ENCODE measurements at regions not wholly inside any gene's neighbourhood (a gene's known extent, or its start where the extent isn't known, plus 50 kb on each side); places are given as distances from the start of the nearest gene placed in this dataset.

- CTCF ChIA-PET (ENCODE audit: low intra/inter-chr PET ratio, low total read pairs): no interaction called here
- Histone ChIP-seq H3K9ac (ENCODE audit: insufficient read depth, low read depth, low read length) (no peak overlapping the region), H4K20me1 (ENCODE audit: insufficient read depth, low read length) (no peaks in the 10 kb centered on the region; the same call in 1 of the 2 replicates), H3K4me1 (ENCODE audit: insufficient read depth, low read length) (peaks cover 97% of the 10 kb centered on the region), H3K79me2 (ENCODE audit: insufficient read depth, low read length) (peaks cover 92% of the 10 kb centered on the region), H3K27ac (ENCODE audit: extremely low read length, insufficient read depth, low read length) (no peak overlapping the region), H2AFZ (ENCODE audit: low read length) (no peak overlapping the region), H3K9me3 (ENCODE audit: low read length) (no peaks in the 10 kb centered on the region), H3K4me2 (ENCODE audit: low read depth, low read length) (peak overlapping the region; percentile 79; the same call in 1 of the 2 replicates), H3K4me3 (replicated peaks in 1 of 3; ENCODE audit: insufficient read depth in 1 of 3, low read depth in 2 of 3, low read length in 3 of 3) (no peak overlapping the region), H3K27me3 (ENCODE audit: control insufficient read depth in 1 of 2, insufficient read depth in 2 of 2, low read length in 2 of 2) (no peaks in the 10 kb centered on the region), H3K36me3 (replicated peaks in 1 of 2; ENCODE audit: control insufficient read depth in 1 of 2, insufficient read depth in 2 of 2, low read length in 2 of 2) (no peaks in the 10 kb centered on the region; a peak in 2 of 5 replicates)
- DNase-seq (ENCODE audit: low spot score) (no peak), ATAC-seq (no peak), FAIRE-seq (no peak)
- 0 out of 2 replicates have a peak, but pooled peaks have one; percentile 49 for TF ChIP-seq ARNT (IDR thresholded peaks at IDR 0.05)
- TF ChIP-seq ZNF629 (CRISPR knock-in tag; conservative IDR thresholded peaks at IDR 0.05): no peak
- TF ChIP-seq CREB1 (IDR thresholded peaks at IDR 0.05): peak; percentile 80
- TF ChIP-seq CREB1 (CRISPR knock-in tag; IDR thresholded peaks at IDR 0.05): no peak
- no TSS peak for BruUV-seq (replicated peaks)
- in situ Hi-C loops (cut with HindIII; ENCODE audit: extremely low pct_ligation_motif_present, low pct_unique_long_range_greater_than_20kb) (no loop called here), intact Hi-C loops (cut with micrococcal nuclease; ENCODE audit: unreplicated experiment) (no loop called here)
- POLR2A ChIA-PET: no interaction called here
- WGBS (ENCODE audit: low lambda C conversion rate): 66% methylated on average over 3 of the region's 3 CpGs
Measured at GRCh38 chr22:48697223-48697622, 1130.5 kb downstream of the BRD1 start.

GRCh38 chr22:48696371-48696770 is 1131.3 kb downstream of the BRD1 start:
- Histone ChIP-seq H3K36me3 (replicated peaks in 1 of 2; ENCODE audit: control insufficient read depth in 1 of 2, insufficient read depth in 2 of 2, low read length in 2 of 2) (no peaks in the 10 kb centered on the region; a peak in 2 of 5 replicates), H2AFZ (ENCODE audit: low read length) (no peak overlapping the region), H4K20me1 (ENCODE audit: insufficient read depth, low read length) (no peaks in the 10 kb centered on the region; the same call in 1 of the 2 replicates), H3K4me3 (replicated peaks in 1 of 3; ENCODE audit: insufficient read depth in 1 of 3, low read depth in 2 of 3, low read length in 3 of 3) (peak overlapping the region in 1 of 3 experiments; percentile 78; a peak in 1 of 6 replicates), H3K27ac (ENCODE audit: extremely low read length, insufficient read depth, low read length) (no peak overlapping the region), H3K79me2 (ENCODE audit: insufficient read depth, low read length) (peaks cover 91% of the 10 kb centered on the region), H3K27me3 (ENCODE audit: control insufficient read depth in 1 of 2, insufficient read depth in 2 of 2, low read length in 2 of 2) (no peaks in the 10 kb centered on the region), H3K4me1 (ENCODE audit: insufficient read depth, low read length) (peaks cover 97% of the 10 kb centered on the region), H3K9me3 (ENCODE audit: low read length) (no peaks in the 10 kb centered on the region), H3K9ac (ENCODE audit: insufficient read depth, low read depth, low read length) (no peak overlapping the region), H3K4me2 (ENCODE audit: low read depth, low read length) (peak overlapping the region; percentile 79)
- in situ Hi-C loops (cut with HindIII; ENCODE audit: extremely low pct_ligation_motif_present, low pct_unique_long_range_greater_than_20kb) (no loop called here), intact Hi-C loops (cut with micrococcal nuclease; ENCODE audit: unreplicated experiment) (no loop called here)
- TF ChIP-seq CREM (IDR thresholded peaks at IDR 0.05) (no peak), CREM (CRISPR knock-in tag; IDR thresholded peaks at IDR 0.05) (no peak), ZNF30 (CRISPR knock-in tag; IDR thresholded peaks at IDR 0.05) (no peak), BCL3 (CRISPR knock-in tag; IDR thresholded peaks at IDR 0.05) (no peak), DNMT3B (CRISPR knock-in tag; conservative IDR thresholded peaks at IDR 0.05) (no peak), PBX2 (CRISPR knock-in tag; IDR thresholded peaks at IDR 0.05) (no peak)
- DNase-seq (ENCODE audit: low spot score): no peak
- no peak for ATAC-seq
- POLR2A ChIA-PET: no interaction called here
- no peak for FAIRE-seq
- CTCF ChIA-PET (ENCODE audit: low intra/inter-chr PET ratio, low total read pairs): no interaction called here
- BruUV-seq (replicated peaks): no TSS peak
- WGBS (ENCODE audit: low lambda C conversion rate): 93% methylated on average over 4 of the region's 4 CpGs

All from HepG2 (cell line).